Endodermal cell (in vitro differentiated cells): ENCODE measurements at regions not wholly inside any gene's neighbourhood (a gene's known extent, or its start where the extent isn't known, plus 50 kb on each side); places are given as distances from the start of the nearest gene placed in this dataset.

ENCODE experiments used
- DNase-seq: peaks from one replicate; pipeline ENCODE4 v3.0.0-alpha.2; 2017
- H3K27ac ChIP-seq: 2 replicates; pipeline ENCODE4 v1.5.1; 2013; ENCODE audit warnings: mild to moderate bottlenecking, low read depth, low read length, moderate library complexity
- H3K27me3 ChIP-seq: 2 replicates; pipeline ENCODE4 v1.6.1; 2013; ENCODE audit warnings: mild to moderate bottlenecking, low read length, moderate library complexity; ENCODE audit not compliant: insufficient read depth, control insufficient read depth, poor library complexity, severe bottlenecking
- H3K36me3 ChIP-seq: 2 replicates; pipeline ENCODE4 v1.7.0; 2013; ENCODE audit warnings: mild to moderate bottlenecking, low read length, moderate library complexity; ENCODE audit not compliant: control insufficient read depth, insufficient read depth
- H3K4me1 ChIP-seq: one replicate; pipeline ENCODE4 v1.7.0; 2013; ENCODE audit warnings: low read length; ENCODE audit not compliant: control insufficient read depth, insufficient read depth
- H3K4me3 ChIP-seq: 2 replicates; pipeline ENCODE4 v1.5.1; 2013; ENCODE audit warnings: mild to moderate bottlenecking, low read length, moderate library complexity
- H3K9ac ChIP-seq: 2 replicates; pipeline ENCODE4 v1.6.1; 2013; ENCODE audit warnings: mild to moderate bottlenecking, low read length, moderate library complexity; ENCODE audit not compliant: poor library complexity, severe bottlenecking; ENCODE audit errors: extremely low read depth
- H3K9me3 ChIP-seq: 2 replicates; pipeline ENCODE4 v1.6.1; 2013; ENCODE audit warnings: mild to moderate bottlenecking, low read length, moderate library complexity; ENCODE audit not compliant: control insufficient read depth
- H3K27ac Mint-ChIP-seq: 2 replicates; pipeline ENCODE4 v1.8.0; 2020; ENCODE audit warnings: mixed read lengths
- H3K27me3 Mint-ChIP-seq: 2 replicates; pipeline ENCODE4 v1.8.0; 2021; ENCODE audit warnings: mild to moderate bottlenecking, mixed read lengths; ENCODE audit not compliant: insufficient read depth
- H3K36me3 Mint-ChIP-seq: 2 replicates; pipeline ENCODE4 v1.8.0; 2020; ENCODE audit warnings: low read depth, mixed read lengths
- H3K4me1 Mint-ChIP-seq: 2 replicates; pipeline ENCODE4 v1.8.0; 2020; ENCODE audit warnings: mixed read lengths
- H3K4me3 Mint-ChIP-seq: 2 replicates; pipeline ENCODE4 v1.8.0; 2020; ENCODE audit warnings: mild to moderate bottlenecking, moderate library complexity, mixed read lengths
- H3K9me3 Mint-ChIP-seq: 2 replicates; pipeline ENCODE4 v1.8.0; 2020; ENCODE audit warnings: mild to moderate bottlenecking, mixed read lengths
- CTCF ChIP-seq: fragments of 200-600 bp; sonication (generic); conservative IDR thresholded peaks from 2 replicates; pipeline ENCODE4 v1.5.0; 2021; ENCODE audit warnings: antibody characterized with exemption, mild to moderate bottlenecking
- WGBS, 2 experiments: methylation state at CpG; one replicate each; pipeline versions ENCODE4 v1.1.5 to v1.1.7; 2013; ENCODE audit warnings: missing lambda C conversion rate in 2 of 2, mixed read lengths in 1 of 2; ENCODE audit not compliant: insufficient coverage in 1 of 2, insufficient read length in 1 of 2; 5-methylcytosine and 5-hydroxymethylcytosine counted together

- Mint-ChIP-seq H3K36me3 (peaks cover 34% of the 10 kb centered on the region), H3K9me3 (no peaks in the 10 kb centered on the region), H3K4me1 (peaks cover 36% of the 10 kb centered on the region), H3K27ac (peak overlapping the region; percentile 7), H3K27me3 (no peaks in the 10 kb centered on the region), H3K4me3 (no peak overlapping the region)
- no peak overlapping the region for H3K4me3 ChIP-seq
- H3K27ac ChIP-seq = peak overlapping the region; percentile 92
- H3K27me3 ChIP-seq = no peaks in the 10 kb centered on the region
- no peaks in the 10 kb centered on the region for H3K4me1 ChIP-seq
- H3K9ac ChIP-seq = no peak overlapping the region
- peaks cover 65% of the 10 kb centered on the region for H3K36me3 ChIP-seq
- DNase-seq = no peak
- no peaks in the 10 kb centered on the region for H3K9me3 ChIP-seq
- 76 to 92% methylated on average over 13 to 15 of the region's 15 CpGs for WGBS, 2 experiments
- no peak for TF ChIP-seq CTCF
Observed at GRCh38 chr12:22765421-22766130, 140.6 kb downstream of the ETNK1 start.

- no peaks in the 10 kb centered on the region for H3K27me3 ChIP-seq
- Mint-ChIP-seq H3K27ac (no peak overlapping the region), H3K36me3 (peaks cover 27% of the 10 kb centered on the region), H3K4me1 (peaks cover 25% of the 10 kb centered on the region), H3K4me3 (no peak overlapping the region), H3K27me3 (no peaks in the 10 kb centered on the region), H3K9me3 (no peaks in the 10 kb centered on the region)
- peak overlapping the region; percentile 92 for H3K27ac ChIP-seq
- no peak for DNase-seq
- H3K36me3 ChIP-seq = peaks cover 60% of the 10 kb centered on the region
- TF ChIP-seq CTCF = no peak
- H3K4me1 ChIP-seq = no peaks in the 10 kb centered on the region
- WGBS, 2 experiments = 85 to 88% methylated on average over 3 to 4 of the region's 7 CpGs
- H3K4me3 ChIP-seq = no peak overlapping the region
- no peak overlapping the region for H3K9ac ChIP-seq
- no peaks in the 10 kb centered on the region for H3K9me3 ChIP-seq
Observed at GRCh38 chr12:22766911-22767420, 142.0 kb downstream of the ETNK1 start.

- peaks cover 48% of the 10 kb centered on the region for H3K9me3 ChIP-seq
- Mint-ChIP-seq H3K4me3 (no peak overlapping the region), H3K27me3 (no peaks in the 10 kb centered on the region), H3K9me3 (peaks cover 36% of the 10 kb centered on the region), H3K4me1 (peaks cover 13% of the 10 kb centered on the region), H3K27ac (no peak overlapping the region), H3K36me3 (peaks cover 79% of the 10 kb centered on the region)
- TF ChIP-seq CTCF = peak; percentile 33
- DNase-seq = no peak
- H3K4me1 ChIP-seq = no peaks in the 10 kb centered on the region
- H3K36me3 ChIP-seq = peaks cover 77% of the 10 kb centered on the region
- H3K27ac ChIP-seq = no peak overlapping the region
- no peaks in the 10 kb centered on the region for H3K27me3 ChIP-seq
- 88 to 96% methylated on average over 1 to 3 of the region's 3 CpGs for WGBS, 2 experiments
- H3K4me3 ChIP-seq = no peak overlapping the region
- no peak overlapping the region for H3K9ac ChIP-seq
Observed at GRCh38 chr12:22781339-22781738, 156.4 kb downstream of the ETNK1 start.
